AG04450 (cell line): ENCODE measurements at regions not wholly inside any gene's neighbourhood (a gene's known extent, or its start where the extent isn't known, plus 50 kb on each side); places are given as distances from the start of the nearest gene placed in this dataset.

Experiments used
- CTCF ChIA-PET: fragments of 300-600, 350-600 bp; formaldehyde crosslinking; extraction: SDS; loops from one replicate; lab custom pipeline; 2022; ENCODE audit warnings: antibody characterized with exemption, inconsistent platforms; lab: Charles Lee
- POLR2A ChIA-PET: fragments of 350-600 bp; formaldehyde crosslinking; extraction: SDS; loops from one replicate; lab custom pipeline; 2021; ENCODE audit warnings: antibody characterized with exemption, inconsistent platforms; lab: Yijun Ruan, JAX
- DNase-seq: peaks from one replicate; pipeline ENCODE4 v3.0.0-alpha.2; 2011; ENCODE audit warnings: low read depth, low spot score
- H3K27ac ChIP-seq: one replicate; pipeline ENCODE4 v1.5.1; 2012; ENCODE audit warnings: low read depth, low read length, control low read depth
- H3K27me3 ChIP-seq: one replicate; pipeline ENCODE4 v1.6.0; 2012; ENCODE audit warnings: low read length; ENCODE audit not compliant: control insufficient read depth, insufficient read depth
- H3K4me3 ChIP-seq: 2 replicates; pipeline ENCODE4 v1.5.1; 2011; ENCODE audit warnings: mild to moderate bottlenecking, low read depth, low read length, control low read depth
- H3K9me3 ChIP-seq: 2 replicates; pipeline ENCODE4 v1.5.1; 2012; ENCODE audit warnings: low read length; ENCODE audit not compliant: control insufficient read depth, insufficient read depth
- CTCF ChIP-seq: IDR thresholded peaks from 2 replicates; pipeline ENCODE4 v1.5.1; 2011; ENCODE audit warnings: low read depth, low read length, control low read depth, inconsistent platforms

GRCh38 chr9:38295764-38296163, 96.7 kb upstream of the ALDH1B1 start:
- Histone ChIP-seq H3K27ac (no peak overlapping the region), H3K9me3 (no peaks in the 10 kb centered on the region), H3K4me3 (no peak overlapping the region), H3K27me3 (peaks cover 47% of the 10 kb centered on the region)
- POLR2A ChIA-PET, result no interaction called here
- no peak for TF ChIP-seq CTCF
- CTCF ChIA-PET, result no interaction called here
- no peak for DNase-seq

DNA sequence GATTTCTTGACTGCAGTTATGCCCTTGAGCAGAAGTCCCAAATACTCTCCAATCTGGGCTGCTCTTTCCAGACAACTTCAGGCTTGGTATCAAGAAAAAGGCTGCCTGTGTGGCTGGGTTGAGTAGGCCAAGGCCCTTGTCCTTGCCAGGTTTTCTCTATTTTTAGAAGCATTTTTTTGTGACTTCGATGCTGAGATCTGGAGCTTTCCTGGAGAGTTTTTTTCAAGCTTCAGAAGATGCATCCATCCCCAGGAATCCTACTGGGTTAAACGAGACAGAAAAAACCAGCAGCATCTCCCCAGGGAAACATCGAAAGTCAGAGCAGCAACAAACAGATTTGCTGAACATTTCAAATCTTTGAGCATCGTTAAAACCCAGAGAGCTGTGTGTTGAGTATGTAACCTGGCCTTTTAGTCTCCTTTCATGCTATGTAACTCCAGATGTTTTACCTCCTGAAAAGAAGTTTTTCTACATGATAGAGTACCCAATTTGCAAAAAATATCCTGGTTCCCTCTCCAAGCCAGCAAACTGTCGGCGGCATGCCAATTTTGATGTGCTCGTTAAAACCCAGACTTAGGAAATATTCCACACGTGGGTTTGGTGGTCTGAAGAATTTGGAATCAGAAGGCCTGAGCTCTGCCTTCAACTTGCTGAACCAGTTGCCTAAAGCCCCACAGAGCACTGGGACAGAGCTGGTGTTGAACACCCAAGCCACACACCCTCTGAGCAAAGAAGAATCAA, 98.1 kb upstream of the ALDH1B1 start:
- peaks cover 56% of the 10 kb centered on the region for H3K27me3 ChIP-seq
- no peaks in the 10 kb centered on the region for H3K9me3 ChIP-seq
- ChIA-PET POLR2A (no interaction called here), CTCF (no interaction called here)
- no peak for DNase-seq
- H3K27ac ChIP-seq, result no peak overlapping the region
- H3K4me3 ChIP-seq, result no peak overlapping the region
- TF ChIP-seq CTCF, result no peak

GRCh38 chr9:38293022-38293421, 99.5 kb upstream of the ALDH1B1 start:
- ChIA-PET CTCF (no interaction called here), POLR2A (no interaction called here)
- DNase-seq, result no peak
- no peaks in the 10 kb centered on the region for H3K9me3 ChIP-seq
- H3K27ac ChIP-seq, result no peak overlapping the region
- peaks cover 49% of the 10 kb centered on the region for H3K27me3 ChIP-seq
- H3K4me3 ChIP-seq, result no peak overlapping the region
- TF ChIP-seq CTCF, result no peak

DNA sequence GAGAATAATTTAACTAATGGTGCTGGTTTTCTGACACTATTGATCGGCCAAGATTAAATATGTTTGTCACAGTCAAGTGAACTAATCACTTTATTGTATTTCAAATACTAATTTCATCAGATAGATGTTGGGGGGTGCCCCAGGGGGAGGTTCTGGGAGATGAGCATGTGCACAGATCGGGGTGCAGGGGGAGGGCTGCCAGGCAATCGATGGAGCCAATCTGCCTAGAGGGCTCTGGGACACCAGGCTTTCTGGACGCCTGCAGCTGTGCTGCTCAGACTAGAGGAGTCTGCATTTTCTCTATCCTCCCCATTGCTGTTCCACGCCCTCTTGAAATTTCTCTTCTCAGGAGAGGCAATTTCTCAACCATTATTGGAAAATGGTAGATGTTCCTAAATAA, 100.0 kb upstream of the ALDH1B1 start:
- POLR2A ChIA-PET, result no interaction called here
- H3K27ac ChIP-seq, result no peak overlapping the region
- DNase-seq, result no peak
- H3K27me3 ChIP-seq, result peaks cover 46% of the 10 kb centered on the region
- H3K9me3 ChIP-seq, result no peaks in the 10 kb centered on the region
- TF ChIP-seq CTCF, result no peak
- CTCF ChIA-PET, result no interaction called here
- H3K4me3 ChIP-seq, result no peak overlapping the region

DNA sequence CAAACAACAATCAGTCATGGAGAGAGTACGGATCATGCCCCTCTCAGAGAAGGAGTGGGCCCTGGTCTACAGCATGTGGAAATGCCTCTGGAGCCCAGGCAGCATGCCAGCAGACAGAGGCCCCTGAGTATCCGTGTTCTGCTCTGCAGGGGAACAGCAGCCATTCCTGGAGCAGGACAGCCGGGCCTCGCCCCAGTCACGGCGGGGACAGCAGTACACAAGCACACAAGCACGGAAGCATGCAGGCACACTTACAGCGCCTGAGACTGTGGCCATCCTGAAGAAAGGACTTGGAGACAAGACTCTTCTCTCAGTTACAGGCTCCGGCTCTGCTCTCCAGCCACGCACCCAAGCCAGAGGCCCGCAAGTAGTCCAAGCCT, 102.6 kb upstream of the ALDH1B1 start:
- Histone ChIP-seq H3K4me3 (no peak overlapping the region), H3K9me3 (no peaks in the 10 kb centered on the region), H3K27me3 (peaks cover 46% of the 10 kb centered on the region), H3K27ac (no peak overlapping the region)
- no peak for DNase-seq
- CTCF ChIA-PET, result no interaction called here
- no peak for TF ChIP-seq CTCF
- POLR2A ChIA-PET, result no interaction called here
